Endodermal cell (in vitro differentiated cells): ENCODE measurements at regions not wholly inside any gene's neighbourhood (a gene's known extent, or its start where the extent isn't known, plus 50 kb on each side); places are given as distances from the start of the nearest gene placed in this dataset.

Source experiments
- DNase-seq: peaks from one replicate; pipeline ENCODE4 v3.0.0-alpha.2; 2017
- H3K27ac ChIP-seq: 2 replicates; pipeline ENCODE4 v1.5.1; 2013; ENCODE audit warnings: mild to moderate bottlenecking, low read depth, low read length, moderate library complexity
- H3K27me3 ChIP-seq: 2 replicates; pipeline ENCODE4 v1.6.1; 2013; ENCODE audit warnings: mild to moderate bottlenecking, low read length, moderate library complexity; ENCODE audit not compliant: insufficient read depth, control insufficient read depth, poor library complexity, severe bottlenecking
- H3K36me3 ChIP-seq: 2 replicates; pipeline ENCODE4 v1.7.0; 2013; ENCODE audit warnings: mild to moderate bottlenecking, low read length, moderate library complexity; ENCODE audit not compliant: control insufficient read depth, insufficient read depth
- H3K4me1 ChIP-seq: one replicate; pipeline ENCODE4 v1.7.0; 2013; ENCODE audit warnings: low read length; ENCODE audit not compliant: control insufficient read depth, insufficient read depth
- H3K4me3 ChIP-seq: 2 replicates; pipeline ENCODE4 v1.5.1; 2013; ENCODE audit warnings: mild to moderate bottlenecking, low read length, moderate library complexity
- H3K9ac ChIP-seq: 2 replicates; pipeline ENCODE4 v1.6.1; 2013; ENCODE audit warnings: mild to moderate bottlenecking, low read length, moderate library complexity; ENCODE audit not compliant: poor library complexity, severe bottlenecking; ENCODE audit errors: extremely low read depth
- H3K9me3 ChIP-seq: 2 replicates; pipeline ENCODE4 v1.6.1; 2013; ENCODE audit warnings: mild to moderate bottlenecking, low read length, moderate library complexity; ENCODE audit not compliant: control insufficient read depth
- H3K27ac Mint-ChIP-seq: 2 replicates; pipeline ENCODE4 v1.8.0; 2020; ENCODE audit warnings: mixed read lengths
- H3K27me3 Mint-ChIP-seq: 2 replicates; pipeline ENCODE4 v1.8.0; 2021; ENCODE audit warnings: mild to moderate bottlenecking, mixed read lengths; ENCODE audit not compliant: insufficient read depth
- H3K36me3 Mint-ChIP-seq: 2 replicates; pipeline ENCODE4 v1.8.0; 2020; ENCODE audit warnings: low read depth, mixed read lengths
- H3K4me1 Mint-ChIP-seq: 2 replicates; pipeline ENCODE4 v1.8.0; 2020; ENCODE audit warnings: mixed read lengths
- H3K4me3 Mint-ChIP-seq: 2 replicates; pipeline ENCODE4 v1.8.0; 2020; ENCODE audit warnings: mild to moderate bottlenecking, moderate library complexity, mixed read lengths
- H3K9me3 Mint-ChIP-seq: 2 replicates; pipeline ENCODE4 v1.8.0; 2020; ENCODE audit warnings: mild to moderate bottlenecking, mixed read lengths
- WGBS, 2 experiments: methylation state at CpG; one replicate each; pipeline versions ENCODE4 v1.1.5 to v1.1.7; 2013; ENCODE audit warnings: missing lambda C conversion rate in 2 of 2, mixed read lengths in 1 of 2; ENCODE audit not compliant: insufficient coverage in 1 of 2, insufficient read length in 1 of 2; 5-methylcytosine and 5-hydroxymethylcytosine counted together
- TF ChIP-seq, protein P1 (sequence below): fragments of 200-600 bp; sonication (generic); conservative IDR thresholded peaks from 2 replicates; pipeline ENCODE4 v1.5.0; 2021; ENCODE audit warnings: antibody characterized with exemption, mild to moderate bottlenecking

DNA sequence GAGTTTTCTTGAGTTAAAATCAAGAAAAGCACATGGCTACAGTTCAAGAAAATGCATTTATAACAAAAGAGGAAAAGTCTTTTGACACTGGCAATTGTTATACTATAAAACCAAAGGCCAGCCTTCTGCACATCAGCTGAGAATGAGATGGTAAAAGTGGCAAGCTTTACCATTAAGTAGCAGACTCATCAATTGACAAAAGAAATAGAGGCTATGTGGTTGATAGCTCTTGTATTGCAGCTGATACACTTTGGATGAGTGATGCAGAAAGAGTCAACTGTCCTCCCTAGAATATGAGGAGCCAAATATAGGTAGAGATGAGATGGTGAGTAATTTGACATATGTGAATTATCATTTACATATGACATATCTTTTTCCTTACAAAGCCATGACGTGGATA lies 1100.9 kb upstream of the CDH6 start:
- no peaks in the 10 kb centered on the region for H3K9me3 ChIP-seq
- no peaks in the 10 kb centered on the region for H3K36me3 ChIP-seq
- no peak for DNase-seq
- H3K9me3 Mint-ChIP-seq: no peaks in the 10 kb centered on the region
- no peaks in the 10 kb centered on the region for H3K27me3 Mint-ChIP-seq
- WGBS, 2 experiments: 83% methylated on average over 1 of the region's 1 CpG; no CpG with 5 or more reads in 1 of the 2 experiments
- TF ChIP-seq, protein P1, sequence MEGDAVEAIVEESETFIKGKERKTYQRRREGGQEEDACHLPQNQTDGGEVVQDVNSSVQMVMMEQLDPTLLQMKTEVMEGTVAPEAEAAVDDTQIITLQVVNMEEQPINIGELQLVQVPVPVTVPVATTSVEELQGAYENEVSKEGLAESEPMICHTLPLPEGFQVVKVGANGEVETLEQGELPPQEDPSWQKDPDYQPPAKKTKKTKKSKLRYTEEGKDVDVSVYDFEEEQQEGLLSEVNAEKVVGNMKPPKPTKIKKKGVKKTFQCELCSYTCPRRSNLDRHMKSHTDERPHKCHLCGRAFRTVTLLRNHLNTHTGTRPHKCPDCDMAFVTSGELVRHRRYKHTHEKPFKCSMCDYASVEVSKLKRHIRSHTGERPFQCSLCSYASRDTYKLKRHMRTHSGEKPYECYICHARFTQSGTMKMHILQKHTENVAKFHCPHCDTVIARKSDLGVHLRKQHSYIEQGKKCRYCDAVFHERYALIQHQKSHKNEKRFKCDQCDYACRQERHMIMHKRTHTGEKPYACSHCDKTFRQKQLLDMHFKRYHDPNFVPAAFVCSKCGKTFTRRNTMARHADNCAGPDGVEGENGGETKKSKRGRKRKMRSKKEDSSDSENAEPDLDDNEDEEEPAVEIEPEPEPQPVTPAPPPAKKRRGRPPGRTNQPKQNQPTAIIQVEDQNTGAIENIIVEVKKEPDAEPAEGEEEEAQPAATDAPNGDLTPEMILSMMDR: no peak
- H3K27me3 ChIP-seq: no peaks in the 10 kb centered on the region
- no peak overlapping the region for H3K27ac ChIP-seq
- no peak overlapping the region for H3K27ac Mint-ChIP-seq
- H3K9ac ChIP-seq: no peak overlapping the region
- H3K36me3 Mint-ChIP-seq: no peaks in the 10 kb centered on the region
- H3K4me1 ChIP-seq: no peaks in the 10 kb centered on the region
- H3K4me1 Mint-ChIP-seq: peaks cover 3% of the 10 kb centered on the region
- no peak overlapping the region for H3K4me3 ChIP-seq
- no peak overlapping the region for H3K4me3 Mint-ChIP-seq

DNA sequence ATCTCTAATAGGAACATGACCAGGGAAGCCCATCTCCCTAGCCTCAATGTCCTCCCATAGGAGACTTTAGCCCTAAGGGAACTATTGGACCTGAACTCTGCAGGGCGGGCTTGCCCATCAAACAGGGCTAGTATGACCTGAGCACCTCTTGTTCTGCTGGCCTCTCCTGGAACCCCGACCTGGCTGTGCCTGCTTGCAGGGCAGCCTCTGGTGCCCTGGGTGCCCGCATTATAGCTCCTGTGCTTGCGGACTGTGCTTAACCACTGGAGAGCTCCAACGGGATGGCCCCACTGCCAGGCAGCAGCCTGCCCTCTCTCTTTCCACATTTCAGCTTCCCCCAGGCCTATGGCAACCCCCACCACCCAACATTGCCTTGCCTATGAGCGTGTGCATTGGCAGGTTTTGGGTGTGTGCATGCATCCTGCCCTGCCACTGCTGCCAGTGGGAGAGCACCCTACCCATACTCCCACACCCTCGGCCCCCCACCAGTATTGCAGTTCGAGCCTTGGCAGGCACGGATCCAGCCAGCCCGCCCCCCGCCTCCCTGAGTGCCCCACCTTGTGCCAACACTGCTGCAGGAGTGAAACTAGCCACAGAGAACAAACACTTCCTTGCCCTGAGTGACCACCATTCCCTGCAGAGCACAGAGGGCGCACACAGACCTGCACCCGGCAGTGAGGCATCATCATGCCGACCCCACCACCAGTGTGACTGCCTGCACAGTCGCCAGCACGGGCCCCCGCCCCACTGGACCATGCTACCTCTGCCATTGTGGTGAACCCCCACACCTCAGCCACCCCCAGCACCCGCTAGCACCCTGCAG lies 1123.8 kb upstream of the CDH6 start:
- Histone ChIP-seq H3K27me3 (no peaks in the 10 kb centered on the region), H3K4me3 (no peak overlapping the region), H3K36me3 (no peaks in the 10 kb centered on the region), H3K9me3 (no peaks in the 10 kb centered on the region), H3K9ac (no peak overlapping the region), H3K27ac (no peak overlapping the region), H3K4me1 (no peaks in the 10 kb centered on the region)
- Mint-ChIP-seq H3K27me3 (no peaks in the 10 kb centered on the region), H3K4me1 (no peaks in the 10 kb centered on the region), H3K4me3 (no peak overlapping the region), H3K9me3 (no peaks in the 10 kb centered on the region), H3K27ac (no peak overlapping the region), H3K36me3 (no peaks in the 10 kb centered on the region)
- no peak for DNase-seq
- WGBS, 2 experiments: 80 to 88% methylated on average over 2 to 18 of the region's 18 CpGs
- TF ChIP-seq, protein P1: no peak

DNA sequence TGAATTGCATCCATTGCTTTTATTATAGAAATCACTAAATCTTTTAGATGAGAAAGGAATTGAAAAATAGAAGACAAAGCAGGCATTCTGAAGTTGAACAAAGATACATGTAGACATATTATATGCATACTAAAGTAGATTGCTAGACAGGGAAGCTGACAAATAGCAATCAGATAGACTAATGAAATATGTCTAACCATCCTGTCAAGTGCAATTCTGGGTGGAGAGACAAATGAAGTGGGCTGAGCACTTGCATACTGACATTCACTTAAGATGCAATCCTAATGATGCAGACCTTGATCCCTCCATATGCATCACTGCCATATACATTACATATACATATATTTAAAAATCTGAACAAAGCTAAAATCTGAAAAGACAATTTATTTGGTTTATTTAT lies 1130.0 kb upstream of the CDH6 start:
- Mint-ChIP-seq H3K4me1 (no peaks in the 10 kb centered on the region), H3K9me3 (no peaks in the 10 kb centered on the region), H3K27me3 (no peaks in the 10 kb centered on the region), H3K4me3 (no peak overlapping the region), H3K27ac (no peak overlapping the region), H3K36me3 (no peaks in the 10 kb centered on the region)
- H3K9me3 ChIP-seq: no peaks in the 10 kb centered on the region
- TF ChIP-seq, protein P1: no peak
- no peak overlapping the region for H3K9ac ChIP-seq
- H3K4me1 ChIP-seq: no peaks in the 10 kb centered on the region
- H3K4me3 ChIP-seq: no peak overlapping the region
- no peak overlapping the region for H3K27ac ChIP-seq
- no peaks in the 10 kb centered on the region for H3K27me3 ChIP-seq
- no peaks in the 10 kb centered on the region for H3K36me3 ChIP-seq
- DNase-seq: no peak
